IMR-90 (cell line): ENCODE measurements at regions not wholly inside any gene's neighbourhood (a gene's known extent, or its start where the extent isn't known, plus 50 kb on each side); places are given as distances from the start of the nearest gene placed in this dataset.

Experiments
- ATAC-seq: fragments of 200-7000 bp; cut with Tn5 transposase; 2 replicates; pipeline ENCODE4 v1.9.1; 2020; ENCODE audit warnings: low read depth, mild to moderate bottlenecking, moderate library complexity
- BruUV-seq: library from RNA; stranded (reverse); fragments of 400-500 nt; replicated peaks from 2 replicates; lab custom pipeline; 2021; lab: Mats Ljungman, UMichigan
- CTCF ChIA-PET: fragments of 300-600 bp; formaldehyde crosslinking; extraction: SDS; loops from one replicate; lab custom pipeline; 2021; ENCODE audit warnings: antibody characterized with exemption; lab: Yijun Ruan, JAX
- POLR2A ChIA-PET: fragments of 300-600 bp; sonication (Branson Sonifier 250); formaldehyde crosslinking; loops from one replicate; lab custom pipeline; 2022; ENCODE audit warnings: antibody characterized with exemption; ENCODE audit not compliant: unreplicated experiment; lab: Charles Lee
- DNase-seq: peaks from one replicate; pipeline ENCODE4 v3.0.0; 2013
- H2AFZ ChIP-seq: replicated peaks from 2 replicates; pipeline ENCODE3; 2013; ENCODE audit warnings: low read length, mild to moderate bottlenecking; ENCODE audit not compliant: poor library complexity
- H2AK5ac ChIP-seq: 2 replicates; pipeline ENCODE4 v1.6.1; 2013; ENCODE audit warnings: low read depth, low read length, inconsistent platforms
- H2AK9ac ChIP-seq: replicated peaks from 2 replicates; pipeline ENCODE3; 2013; ENCODE audit warnings: mild to moderate bottlenecking, low read depth, low read length, moderate library complexity; ENCODE audit not compliant: poor library complexity
- H2BK120ac ChIP-seq: 2 replicates; pipeline ENCODE4 v1.6.1; 2013; ENCODE audit warnings: low read depth, low read length, inconsistent platforms
- H2BK15ac ChIP-seq: 3 replicates; pipeline ENCODE4 v1.6.1; 2013; ENCODE audit warnings: low read depth, low read length, inconsistent platforms
- H2BK20ac ChIP-seq: 2 replicates; pipeline ENCODE4 v1.6.1; 2013; ENCODE audit warnings: low read depth, mild to moderate bottlenecking, inconsistent platforms, low read length, moderate library complexity
- H2BK5ac ChIP-seq: 2 replicates; pipeline ENCODE4 v1.6.1; 2013; ENCODE audit warnings: mild to moderate bottlenecking, low read depth, low read length, inconsistent platforms; ENCODE audit not compliant: poor library complexity, severe bottlenecking
- H3K14ac ChIP-seq: replicated peaks from 2 replicates; pipeline ENCODE4 v1.6.1; 2013; ENCODE audit warnings: low read depth, low read length, inconsistent platforms
- H3K18ac ChIP-seq: 2 replicates; pipeline ENCODE4 v1.6.1; 2013; ENCODE audit warnings: low read depth, low read length, control low read depth
- H3K23ac ChIP-seq: 2 replicates; pipeline ENCODE4 v1.6.1; 2013; ENCODE audit warnings: low read depth, low read length, inconsistent platforms
- H3K27ac ChIP-seq: 2 replicates; pipeline ENCODE4 v1.5.1; 2013; ENCODE audit warnings: mild to moderate bottlenecking, control low read depth, low read length; ENCODE audit not compliant: insufficient read depth
- H3K27me3 ChIP-seq: 2 replicates; pipeline ENCODE4 v1.6.1; 2013; ENCODE audit warnings: low read length; ENCODE audit not compliant: control insufficient read depth, insufficient read depth
- H3K36me3 ChIP-seq: 2 replicates; pipeline ENCODE4 v1.6.1; 2013; ENCODE audit warnings: low read length, mixed read lengths; ENCODE audit not compliant: control insufficient read depth, insufficient read depth
- H3K4ac ChIP-seq: 2 replicates; pipeline ENCODE4 v1.6.1; 2013; ENCODE audit warnings: low read depth, low read length, inconsistent platforms
- H3K4me1 ChIP-seq: 2 replicates; pipeline ENCODE4 v1.6.1; 2013; ENCODE audit warnings: low read length, mixed read lengths; ENCODE audit not compliant: control insufficient read depth, insufficient read depth
- H3K4me2 ChIP-seq: 2 replicates; pipeline ENCODE4 v1.6.1; 2013; ENCODE audit warnings: low read depth, mild to moderate bottlenecking, control low read depth, low read length, moderate library complexity
- H3K4me3 ChIP-seq: 2 replicates; pipeline ENCODE4 v1.5.1; 2013; ENCODE audit warnings: low read depth, mild to moderate bottlenecking, control low read depth, low read length, moderate library complexity; ENCODE audit not compliant: insufficient read depth
- H3K56ac ChIP-seq: 2 replicates; pipeline ENCODE4 v1.6.1; 2013; ENCODE audit warnings: low read length, inconsistent platforms; ENCODE audit not compliant: insufficient read depth; ENCODE audit errors: extremely low read depth
- H3K79me1 ChIP-seq, 2 experiments: 2 replicates each; pipeline ENCODE4 v1.6.1; 2013; ENCODE audit warnings: low read length in 2 of 2, inconsistent platforms in 1 of 2, low read depth in 1 of 2
- H3K9ac ChIP-seq: 2 replicates; pipeline ENCODE4 v1.6.1; 2013; ENCODE audit warnings: low read depth, low read length, control low read depth
- H3K9me1 ChIP-seq: 2 replicates; pipeline ENCODE4 v1.6.1; 2013; ENCODE audit warnings: low read length, inconsistent platforms; ENCODE audit not compliant: insufficient read depth
- H3K9me3 ChIP-seq: 2 replicates; pipeline ENCODE4 v1.6.1; 2013; ENCODE audit warnings: low read length; ENCODE audit not compliant: control insufficient read depth, insufficient read depth
- H4K20me1 ChIP-seq: 2 replicates; pipeline ENCODE4 v1.6.1; 2013; ENCODE audit warnings: low read length, inconsistent platforms; ENCODE audit not compliant: insufficient read depth
- H4K5ac ChIP-seq: 2 replicates; pipeline ENCODE4 v1.6.1; 2013; ENCODE audit warnings: mild to moderate bottlenecking, low read depth, low read length, control low read depth
- H4K8ac ChIP-seq, 2 experiments: 2 replicates each; pipeline ENCODE4 v1.6.1; 2013; ENCODE audit warnings: low read depth in 2 of 2, low read length in 2 of 2, control low read depth in 1 of 2, inconsistent platforms in 1 of 2
- H4K91ac ChIP-seq: 2 replicates; pipeline ENCODE4 v1.6.1; 2013; ENCODE audit warnings: low read depth, low read length, inconsistent platforms; ENCODE audit not compliant: insufficient read depth
- BHLHE40 ChIP-seq: fragments of 150-350 bp; IDR thresholded peaks from 2 replicates; pipeline ENCODE4 v1.6.1; 2016; ENCODE audit warnings: mild to moderate bottlenecking, low read depth, low read length
- CEBPB ChIP-seq: IDR thresholded peaks from 2 replicates; pipeline ENCODE4 v1.6.1; 2012; ENCODE audit warnings: low read depth, low read length, improper control_type of control experiment
- CHD1 ChIP-seq: IDR thresholded peaks from 2 replicates; pipeline ENCODE4 v1.6.1; 2012; ENCODE audit warnings: low read depth, low read length, improper control_type of control experiment
- CTCF ChIP-seq: conservative IDR thresholded peaks from 2 replicates; pipeline ENCODE4 v1.5.1; 2012; ENCODE audit warnings: mild to moderate bottlenecking, low read depth, low read length, improper control_type of control experiment
- ELK1 ChIP-seq: fragments of 150-350 bp; IDR thresholded peaks from 2 replicates; pipeline ENCODE4 v1.6.1; 2016; ENCODE audit warnings: low read depth, mild to moderate bottlenecking, low read length, moderate library complexity, borderline replicate concordance
- FOS ChIP-seq: fragments of 150-350 bp; IDR thresholded peaks from 2 replicates; pipeline ENCODE4 v1.6.1; 2016; ENCODE audit warnings: low read depth, low read length
- MAFK ChIP-seq: IDR thresholded peaks from 2 replicates; pipeline ENCODE4 v1.6.1; 2012; ENCODE audit warnings: low read depth, low read length, improper control_type of control experiment
- MAZ ChIP-seq: IDR thresholded peaks from 2 replicates; pipeline ENCODE4 v1.6.1; 2012; ENCODE audit warnings: low read depth, mild to moderate bottlenecking, low read length, improper control_type of control experiment, moderate library complexity, borderline replicate concordance
- MXI1 ChIP-seq: IDR thresholded peaks from 2 replicates; pipeline ENCODE4 v1.6.1; 2012; ENCODE audit warnings: low read depth, mild to moderate bottlenecking, low read length, moderate library complexity, borderline replicate concordance
- NFE2L2 ChIP-seq: fragments of 150-350 bp; IDR thresholded peaks from 2 replicates; pipeline ENCODE4 v1.6.1; 2016; ENCODE audit warnings: low read depth, mild to moderate bottlenecking, low read length
- POLR2A ChIP-seq: IDR thresholded peaks from 2 replicates; pipeline ENCODE4 v1.6.1; 2012; ENCODE audit warnings: mild to moderate bottlenecking, low read depth, low read length
- RAD21 ChIP-seq: IDR thresholded peaks from 2 replicates; pipeline ENCODE4 v1.6.1; 2012; ENCODE audit warnings: low read length, improper control_type of control experiment
- RCOR1 ChIP-seq: IDR thresholded peaks from 2 replicates; pipeline ENCODE4 v1.6.1; 2012; ENCODE audit warnings: mild to moderate bottlenecking, low read length, improper control_type of control experiment; ENCODE audit not compliant: insufficient replicate concordance
- RFX5 ChIP-seq: IDR thresholded peaks from 2 replicates; pipeline ENCODE4 v1.8.0; 2012; ENCODE audit warnings: low read depth, mild to moderate bottlenecking, low read length, moderate library complexity
- SMC3 ChIP-seq: fragments of 150-350 bp; IDR thresholded peaks from 2 replicates; pipeline ENCODE4 v1.6.1; 2016; ENCODE audit warnings: low read depth, mild to moderate bottlenecking, antibody characterized with exemption, low read length, moderate library complexity
- USF2 ChIP-seq: fragments of 150-350 bp; IDR thresholded peaks from 2 replicates; pipeline ENCODE4 v1.6.1; 2017; ENCODE audit warnings: mild to moderate bottlenecking, antibody characterized with exemption, low read length, low read depth
- WGBS, 2 experiments: methylation state at CpG; one replicate each; pipeline versions ENCODE4 v1.1.5 to v1.1.7; 2013; ENCODE audit warnings: missing lambda C conversion rate in 2 of 2; ENCODE audit not compliant: insufficient read length in 1 of 2; ENCODE audit errors: extremely low coverage in 2 of 2; 5-methylcytosine and 5-hydroxymethylcytosine counted together
- dilution Hi-C: fragments of 300-500 bp; cut with HindIII; formaldehyde crosslinking; loops from one replicate; pipeline ENCODE4 v1.14.3; 2018; ENCODE audit warnings: low sequenced_read_pairs; ENCODE audit not compliant: unreplicated experiment
- in situ Hi-C: fragments of 300-500 bp; cut with MboI; formaldehyde crosslinking; loops from 3 replicates; pipeline ENCODE4 v1.14.3; 2019; ENCODE audit warnings: low sequenced_read_pairs, inconsistent platforms, mixed read lengths
- intact Hi-C: fragments of 100-400 bp; cut with micrococcal nuclease; formaldehyde crosslinking; loops from 2 replicates; pipeline ENCODE4 v1.10.0; 2022

- no TSS peak for BruUV-seq
Observed at GRCh38 chr11:24163146-24163545, 333.7 kb upstream of the LUZP2 start.

More at GRCh38 chr11:24163146-24163545, 333.7 kb upstream of the LUZP2 start:
- ChIA-PET POLR2A (no interaction called here), CTCF (no interaction called here)
- Histone ChIP-seq H2BK120ac (no peak overlapping the region), H2AK5ac (no peak overlapping the region), H4K8ac (no peak overlapping the region), H3K27ac (no peak overlapping the region), H2AK9ac (no peak overlapping the region), H4K91ac (no peak overlapping the region), H3K9me3 (no peaks in the 10 kb centered on the region), H3K27me3 (no peaks in the 10 kb centered on the region), H4K5ac (no peak overlapping the region), H3K36me3 (no peaks in the 10 kb centered on the region), H3K9ac (no peak overlapping the region), H3K23ac (no peak overlapping the region), H3K4me2 (no peak overlapping the region), H2AFZ (no peak overlapping the region), H3K14ac (no peak overlapping the region), H2BK20ac (no peak overlapping the region), H2BK15ac (no peak overlapping the region), H2BK5ac (no peak overlapping the region), H3K18ac (no peak overlapping the region), H3K79me1 (no peaks in the 10 kb centered on the region), H4K20me1 (no peaks in the 10 kb centered on the region), H3K4me1 (no peaks in the 10 kb centered on the region), H3K9me1 (no peaks in the 10 kb centered on the region), H3K4ac (no peak overlapping the region), H3K56ac (no peak overlapping the region), H3K4me3 (no peak overlapping the region)
- intact Hi-C loops, result no loop called here
- dilution Hi-C loops, result no loop called here
- TF ChIP-seq MAFK, result no peak
- no peak for TF ChIP-seq MAZ
- no peak for TF ChIP-seq CEBPB
- no peak for TF ChIP-seq RFX5
- no peak for TF ChIP-seq SMC3
- TF ChIP-seq BHLHE40, result no peak
- TF ChIP-seq USF2, result no peak
- TF ChIP-seq CTCF, result no peak
- no peak for TF ChIP-seq NFE2L2
- TF ChIP-seq RCOR1, result no peak
- TF ChIP-seq ELK1, result no peak
- no peak for TF ChIP-seq CHD1
- no peak for TF ChIP-seq POLR2A
- TF ChIP-seq MXI1, result no peak
- TF ChIP-seq RAD21, result no peak
- TF ChIP-seq FOS, result no peak
- peak; percentile 15 for DNase-seq
- 100% methylated on average over 2 of the region's 3 CpGs; no CpG with 5 or more reads in 1 of the 2 experiments for WGBS, 2 experiments
- in situ Hi-C loops, result no loop called here
- ATAC-seq, result no peak
